ENCODE measurements at regions not wholly inside any gene's neighbourhood (a gene's known extent, or its start where the extent isn't known, plus 50 kb on each side); places are given as distances from the start of the nearest gene placed in this dataset.

DNA sequence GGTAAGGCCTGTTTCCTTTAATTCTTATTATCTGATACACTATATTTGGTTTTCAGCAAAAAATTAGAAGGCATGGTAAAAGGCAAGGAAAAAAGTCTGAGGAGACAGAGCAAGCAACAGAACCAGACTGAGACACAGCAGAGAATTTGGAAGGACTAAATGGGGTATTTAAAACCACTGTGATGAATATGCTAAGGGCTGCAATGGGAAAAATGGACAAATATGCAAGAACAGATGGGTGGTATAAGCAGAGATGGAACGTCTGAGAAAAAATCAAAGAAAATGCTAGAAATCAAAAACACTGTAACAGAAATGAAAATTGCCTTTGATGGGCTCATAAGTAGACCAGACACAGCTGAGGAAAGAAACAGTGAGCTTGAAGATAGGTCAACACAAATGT is 50.8 kb upstream of the NSMCE3 start:
- TF ChIP-seq, protein P1, sequence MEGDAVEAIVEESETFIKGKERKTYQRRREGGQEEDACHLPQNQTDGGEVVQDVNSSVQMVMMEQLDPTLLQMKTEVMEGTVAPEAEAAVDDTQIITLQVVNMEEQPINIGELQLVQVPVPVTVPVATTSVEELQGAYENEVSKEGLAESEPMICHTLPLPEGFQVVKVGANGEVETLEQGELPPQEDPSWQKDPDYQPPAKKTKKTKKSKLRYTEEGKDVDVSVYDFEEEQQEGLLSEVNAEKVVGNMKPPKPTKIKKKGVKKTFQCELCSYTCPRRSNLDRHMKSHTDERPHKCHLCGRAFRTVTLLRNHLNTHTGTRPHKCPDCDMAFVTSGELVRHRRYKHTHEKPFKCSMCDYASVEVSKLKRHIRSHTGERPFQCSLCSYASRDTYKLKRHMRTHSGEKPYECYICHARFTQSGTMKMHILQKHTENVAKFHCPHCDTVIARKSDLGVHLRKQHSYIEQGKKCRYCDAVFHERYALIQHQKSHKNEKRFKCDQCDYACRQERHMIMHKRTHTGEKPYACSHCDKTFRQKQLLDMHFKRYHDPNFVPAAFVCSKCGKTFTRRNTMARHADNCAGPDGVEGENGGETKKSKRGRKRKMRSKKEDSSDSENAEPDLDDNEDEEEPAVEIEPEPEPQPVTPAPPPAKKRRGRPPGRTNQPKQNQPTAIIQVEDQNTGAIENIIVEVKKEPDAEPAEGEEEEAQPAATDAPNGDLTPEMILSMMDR (IDR thresholded peaks at IDR 0.05) = no peak
- no peak for TF ChIP-seq EP300 (IDR thresholded peaks at IDR 0.05)
